Endodermal cell (in vitro differentiated cells): ENCODE measurements at regions not wholly inside any gene's neighbourhood (a gene's known extent, or its start where the extent isn't known, plus 50 kb on each side); places are given as distances from the start of the nearest gene placed in this dataset.

Source experiments
- DNase-seq: peaks from one replicate; pipeline ENCODE4 v3.0.0-alpha.2; 2017
- H3K27ac ChIP-seq: 2 replicates; pipeline ENCODE4 v1.5.1; 2013; ENCODE audit warnings: mild to moderate bottlenecking, low read depth, low read length, moderate library complexity
- H3K27me3 ChIP-seq: 2 replicates; pipeline ENCODE4 v1.6.1; 2013; ENCODE audit warnings: mild to moderate bottlenecking, low read length, moderate library complexity; ENCODE audit not compliant: insufficient read depth, control insufficient read depth, poor library complexity, severe bottlenecking
- H3K36me3 ChIP-seq: 2 replicates; pipeline ENCODE4 v1.7.0; 2013; ENCODE audit warnings: mild to moderate bottlenecking, low read length, moderate library complexity; ENCODE audit not compliant: control insufficient read depth, insufficient read depth
- H3K4me1 ChIP-seq: one replicate; pipeline ENCODE4 v1.7.0; 2013; ENCODE audit warnings: low read length; ENCODE audit not compliant: control insufficient read depth, insufficient read depth
- H3K4me3 ChIP-seq: 2 replicates; pipeline ENCODE4 v1.5.1; 2013; ENCODE audit warnings: mild to moderate bottlenecking, low read length, moderate library complexity
- H3K9ac ChIP-seq: 2 replicates; pipeline ENCODE4 v1.6.1; 2013; ENCODE audit warnings: mild to moderate bottlenecking, low read length, moderate library complexity; ENCODE audit not compliant: poor library complexity, severe bottlenecking; ENCODE audit errors: extremely low read depth
- H3K9me3 ChIP-seq: 2 replicates; pipeline ENCODE4 v1.6.1; 2013; ENCODE audit warnings: mild to moderate bottlenecking, low read length, moderate library complexity; ENCODE audit not compliant: control insufficient read depth
- H3K27ac Mint-ChIP-seq: 2 replicates; pipeline ENCODE4 v1.8.0; 2020; ENCODE audit warnings: mixed read lengths
- H3K27me3 Mint-ChIP-seq: 2 replicates; pipeline ENCODE4 v1.8.0; 2021; ENCODE audit warnings: mild to moderate bottlenecking, mixed read lengths; ENCODE audit not compliant: insufficient read depth
- H3K36me3 Mint-ChIP-seq: 2 replicates; pipeline ENCODE4 v1.8.0; 2020; ENCODE audit warnings: low read depth, mixed read lengths
- H3K4me1 Mint-ChIP-seq: 2 replicates; pipeline ENCODE4 v1.8.0; 2020; ENCODE audit warnings: mixed read lengths
- H3K4me3 Mint-ChIP-seq: 2 replicates; pipeline ENCODE4 v1.8.0; 2020; ENCODE audit warnings: mild to moderate bottlenecking, moderate library complexity, mixed read lengths
- H3K9me3 Mint-ChIP-seq: 2 replicates; pipeline ENCODE4 v1.8.0; 2020; ENCODE audit warnings: mild to moderate bottlenecking, mixed read lengths
- CTCF ChIP-seq: fragments of 200-600 bp; sonication (generic); conservative IDR thresholded peaks from 2 replicates; pipeline ENCODE4 v1.5.0; 2021; ENCODE audit warnings: antibody characterized with exemption, mild to moderate bottlenecking
- WGBS, 2 experiments: methylation state at CpG; one replicate each; pipeline versions ENCODE4 v1.1.5 to v1.1.7; 2013; ENCODE audit warnings: missing lambda C conversion rate in 2 of 2, mixed read lengths in 1 of 2; ENCODE audit not compliant: insufficient coverage in 1 of 2, insufficient read length in 1 of 2; 5-methylcytosine and 5-hydroxymethylcytosine counted together

GRCh38 chr15:95286352-95286880 is 1044.1 kb upstream of the NR2F2 start:
- Histone ChIP-seq H3K27me3 (no peaks in the 10 kb centered on the region), H3K4me3 (no peak overlapping the region), H3K27ac (peak overlapping the region; percentile 92), H3K9me3 (no peaks in the 10 kb centered on the region), H3K4me1 (peaks cover 11% of the 10 kb centered on the region), H3K36me3 (no peaks in the 10 kb centered on the region), H3K9ac (no peak overlapping the region)
- DNase-seq, result no peak
- Mint-ChIP-seq H3K27me3 (no peaks in the 10 kb centered on the region), H3K4me1 (peaks cover 51% of the 10 kb centered on the region), H3K36me3 (no peaks in the 10 kb centered on the region), H3K9me3 (no peaks in the 10 kb centered on the region), H3K27ac (no peak overlapping the region), H3K4me3 (peak overlapping the region; percentile 40)
- TF ChIP-seq CTCF, result no peak
- 44% methylated on average over 8 of the region's 10 CpGs; no CpG with 5 or more reads in 1 of the 2 experiments for WGBS, 2 experiments

GRCh38 chr15:95287720-95288103 is 1042.8 kb upstream of the NR2F2 start:
- no peak for TF ChIP-seq CTCF
- Histone ChIP-seq H3K9me3 (no peaks in the 10 kb centered on the region), H3K4me3 (no peak overlapping the region), H3K27me3 (no peaks in the 10 kb centered on the region), H3K9ac (no peak overlapping the region), H3K27ac (peak overlapping the region; percentile 92), H3K36me3 (no peaks in the 10 kb centered on the region), H3K4me1 (peaks cover 11% of the 10 kb centered on the region)
- Mint-ChIP-seq H3K4me1 (peaks cover 54% of the 10 kb centered on the region), H3K4me3 (peak overlapping the region; percentile 40), H3K27ac (peak overlapping the region; percentile 71), H3K9me3 (no peaks in the 10 kb centered on the region), H3K27me3 (no peaks in the 10 kb centered on the region), H3K36me3 (no peaks in the 10 kb centered on the region)
- 56 to 61% methylated on average over 4 to 9 of the region's 9 CpGs for WGBS, 2 experiments
- DNase-seq, result peak; percentile 61

GRCh38 chr15:95288626-95289025 is 1041.9 kb upstream of the NR2F2 start:
- H3K9me3 Mint-ChIP-seq, result no peaks in the 10 kb centered on the region
- H3K4me3 ChIP-seq, result no peak overlapping the region
- H3K27me3 Mint-ChIP-seq, result no peaks in the 10 kb centered on the region
- H3K27me3 ChIP-seq, result no peaks in the 10 kb centered on the region
- H3K4me1 ChIP-seq, result peaks cover 11% of the 10 kb centered on the region
- no peak overlapping the region for H3K4me3 Mint-ChIP-seq
- peaks cover 52% of the 10 kb centered on the region for H3K4me1 Mint-ChIP-seq
- H3K27ac Mint-ChIP-seq, result no peak overlapping the region
- H3K27ac ChIP-seq, result no peak overlapping the region
- H3K36me3 Mint-ChIP-seq, result no peaks in the 10 kb centered on the region
- no peak overlapping the region for H3K9ac ChIP-seq
- no peak for DNase-seq
- no peak for TF ChIP-seq CTCF
- 100% methylated on average over 1 of the region's 1 CpG; no CpG with 5 or more reads in 1 of the 2 experiments for WGBS, 2 experiments
- H3K9me3 ChIP-seq, result no peaks in the 10 kb centered on the region
- H3K36me3 ChIP-seq, result no peaks in the 10 kb centered on the region
